NCI-H1092 (cell line): ENCODE measurements at regions not wholly inside any gene's neighbourhood (a gene's known extent, or its start where the extent isn't known, plus 50 kb on each side); places are given as distances from the start of the nearest gene placed in this dataset.
"Not testable (repeated sequence)": the region's sequence is repeated elsewhere in the genome, so short reads cannot be mapped to it uniquely, and the experiment has no call there.

Experiments used
- DNase-seq: peaks from one replicate; lab custom pipeline; 2025; lab: John Stamatoyannopoulos, UW

GRCh38 chr11:97871816-97872215, 1148.9 kb upstream of the CNTN5 start:
- no peak for DNase-seq

GRCh38 chr11:97880209-97880608, 1140.5 kb upstream of the CNTN5 start:
- no peak for DNase-seq

- DNase-seq, result no peak
Observed at GRCh38 chr11:97883086-97883485, 1137.7 kb upstream of the CNTN5 start.

DNA sequence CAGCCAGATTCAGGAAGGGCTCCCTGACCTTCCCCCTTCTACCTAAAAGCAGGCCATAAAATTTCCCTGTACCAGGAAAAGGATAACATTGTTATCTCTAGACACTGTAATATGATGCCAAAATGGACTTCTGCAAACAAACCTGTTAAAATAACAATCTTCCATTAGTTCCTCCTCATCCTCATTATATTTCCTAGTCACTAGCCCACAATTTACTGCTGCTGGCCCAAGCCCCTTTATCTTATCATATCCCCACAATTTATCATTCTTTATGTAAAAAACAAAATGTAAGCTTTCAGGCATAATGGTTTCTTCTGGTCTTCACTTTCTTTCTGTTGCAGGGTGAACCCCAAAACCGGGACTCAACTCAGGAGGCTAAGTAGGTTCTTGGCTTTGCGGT, 1132.1 kb upstream of the CNTN5 start:
- DNase-seq, result no peak

GRCh38 chr11:97890466-97890865, 1130.3 kb upstream of the CNTN5 start:
- no peak for DNase-seq

DNA sequence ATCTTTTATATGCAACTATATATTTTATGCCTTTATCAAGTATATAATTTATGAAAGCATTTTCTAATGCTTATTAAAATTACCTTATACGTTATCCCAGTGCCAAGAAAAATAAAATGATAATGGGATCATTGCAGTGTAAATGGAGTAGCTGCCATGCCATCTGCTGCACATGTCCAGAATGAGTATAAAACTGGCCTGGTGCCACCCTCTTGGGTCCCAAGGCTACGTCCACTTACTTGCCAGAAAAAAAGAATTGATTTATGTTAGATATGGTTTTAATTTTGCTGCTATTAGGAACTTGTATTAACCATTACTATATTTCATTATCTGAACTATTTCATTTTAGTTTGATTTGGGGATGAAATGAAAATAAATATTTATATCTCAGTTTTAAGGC, 1127.1 kb upstream of the CNTN5 start:
- DNase-seq, result peak; percentile 90

- no peak for DNase-seq
Observed at GRCh38 chr11:97894978-97895377, 1125.8 kb upstream of the CNTN5 start.

DNA sequence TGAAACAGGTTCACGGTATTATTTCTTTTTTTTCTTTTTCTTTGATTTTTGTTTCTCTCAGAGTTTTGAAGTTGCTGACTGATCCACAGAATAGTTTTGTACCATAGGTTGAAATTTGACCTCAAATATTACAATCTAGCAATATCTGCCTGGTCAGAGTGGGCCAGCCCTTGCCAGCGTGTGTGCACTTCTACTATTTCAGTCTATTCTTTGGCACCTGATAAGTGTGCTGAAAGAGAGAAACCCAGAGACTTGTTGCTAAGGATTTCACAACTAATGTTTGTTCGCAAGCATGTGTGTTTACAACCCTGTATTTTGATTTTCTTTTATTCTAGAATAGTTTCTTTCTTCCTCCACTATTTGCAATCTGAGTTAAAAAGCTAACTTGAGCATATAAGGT, 1125.2 kb upstream of the CNTN5 start:
- DNase-seq, result peak; percentile 34

DNA sequence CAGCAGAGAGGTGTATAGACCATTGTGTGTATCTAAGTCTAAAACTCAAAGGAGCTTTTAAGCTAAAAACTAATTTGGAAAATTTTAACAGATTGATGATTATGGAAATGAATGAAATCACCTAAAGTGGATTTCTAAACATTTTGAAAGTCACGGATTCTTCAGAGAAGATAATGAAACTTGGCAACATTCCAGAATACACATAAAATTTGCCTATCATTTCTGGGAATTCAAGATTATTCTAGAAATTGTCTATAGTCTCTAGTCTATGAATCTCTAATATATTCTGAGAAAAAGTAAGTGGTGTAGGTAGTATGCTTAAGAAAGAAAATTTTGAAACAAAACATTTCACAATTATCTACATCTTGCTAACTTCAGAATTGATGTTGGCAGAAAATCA, 1117.9 kb upstream of the CNTN5 start:
- DNase-seq, result no peak

DNA sequence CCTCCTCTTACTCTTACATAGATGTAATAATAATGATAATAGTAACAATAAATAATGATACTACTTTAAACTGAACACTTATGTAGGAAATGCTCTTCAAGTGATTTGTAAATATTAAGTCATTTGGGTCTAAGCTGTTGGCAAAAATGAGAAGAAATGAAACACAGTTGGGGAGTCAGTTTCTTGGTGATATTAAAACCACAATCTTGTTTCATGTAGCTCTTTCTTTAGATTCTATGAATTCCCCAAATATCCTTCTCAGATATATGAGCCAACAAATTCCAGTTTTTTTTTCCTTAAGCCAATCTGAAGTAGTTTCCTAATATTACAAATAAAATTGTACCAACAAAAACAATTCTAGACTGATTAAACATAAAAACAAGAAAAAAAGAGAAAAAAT, 1115.6 kb upstream of the CNTN5 start:
- no peak for DNase-seq

DNA sequence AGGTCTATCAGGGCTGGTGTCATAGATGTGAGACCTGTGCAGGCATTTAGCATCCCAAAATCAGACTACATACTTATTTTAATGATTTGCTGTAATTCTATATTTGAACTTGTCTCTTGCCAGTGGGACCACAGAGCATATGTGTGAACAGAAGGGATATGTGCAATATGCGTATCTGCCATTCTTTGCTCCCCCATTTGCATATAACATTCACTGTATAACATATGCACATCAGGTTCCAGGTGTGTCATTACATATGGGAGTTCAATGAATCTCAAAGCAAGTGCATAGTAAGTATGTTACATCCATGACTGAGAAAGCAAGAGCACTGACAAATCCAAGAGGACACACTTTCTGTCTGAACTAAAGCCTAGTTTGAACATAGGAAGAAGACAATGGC, 1115.1 kb upstream of the CNTN5 start:
- DNase-seq, result no peak

DNA sequence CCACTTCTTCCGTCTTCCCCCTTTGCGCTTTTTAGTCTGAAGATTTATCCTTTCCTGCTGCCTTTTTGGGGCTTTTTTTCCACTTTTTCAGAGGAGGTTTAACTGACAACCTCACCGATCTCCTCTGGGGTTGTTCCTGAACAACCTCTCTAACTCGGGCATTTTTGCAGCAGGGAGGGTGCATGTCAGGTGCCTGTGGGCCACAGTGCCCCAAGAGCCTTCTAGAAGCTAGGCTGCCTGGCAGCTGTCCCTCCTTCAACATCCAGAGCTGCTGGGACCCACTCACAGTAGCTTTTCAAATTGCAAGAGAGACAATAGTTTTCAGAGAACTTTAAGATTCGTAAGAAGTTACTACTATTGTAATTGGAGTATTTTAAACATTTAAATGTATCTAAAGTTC, 1112.4 kb upstream of the CNTN5 start:
- DNase-seq, result no peak

DNA sequence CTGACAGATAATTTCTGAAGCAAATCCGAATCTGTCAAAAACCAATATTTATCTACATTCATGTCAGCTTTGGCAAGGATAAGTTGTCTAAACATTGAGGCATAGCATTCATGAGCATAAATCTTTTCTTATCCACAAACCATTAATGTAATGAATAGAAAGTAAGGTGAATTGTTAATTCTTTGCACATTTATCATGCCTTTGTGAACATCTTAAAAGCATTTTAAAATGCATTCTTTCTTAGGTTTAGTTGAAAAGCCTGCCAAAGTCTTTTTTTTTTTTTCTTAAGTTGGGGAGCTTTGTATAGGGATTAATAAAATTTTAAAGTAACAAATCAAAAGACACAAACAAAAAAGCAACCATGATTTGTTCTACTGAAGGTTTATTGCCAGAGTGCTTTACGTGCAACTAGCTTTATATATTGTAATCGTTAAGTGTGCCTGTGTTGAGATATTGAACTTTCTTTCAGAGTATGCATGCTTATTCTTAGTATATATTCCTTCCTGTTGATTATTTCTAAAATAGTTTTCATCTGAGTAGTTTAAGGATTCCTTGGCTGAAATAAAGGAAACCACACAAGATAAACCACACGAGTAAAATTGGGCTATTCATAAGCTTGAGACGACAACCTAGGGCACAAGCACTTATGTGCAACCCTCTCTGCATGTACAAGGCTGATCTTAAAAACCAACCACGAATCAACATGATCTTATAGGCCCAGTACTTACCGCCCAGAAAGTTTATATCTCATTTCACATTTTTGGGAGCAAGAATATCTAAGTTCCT, 1110.9 kb upstream of the CNTN5 start:
- DNase-seq, result no peak

GRCh38 chr11:97912629-97913028, 1108.1 kb upstream of the CNTN5 start:
- no peak for DNase-seq

DNA sequence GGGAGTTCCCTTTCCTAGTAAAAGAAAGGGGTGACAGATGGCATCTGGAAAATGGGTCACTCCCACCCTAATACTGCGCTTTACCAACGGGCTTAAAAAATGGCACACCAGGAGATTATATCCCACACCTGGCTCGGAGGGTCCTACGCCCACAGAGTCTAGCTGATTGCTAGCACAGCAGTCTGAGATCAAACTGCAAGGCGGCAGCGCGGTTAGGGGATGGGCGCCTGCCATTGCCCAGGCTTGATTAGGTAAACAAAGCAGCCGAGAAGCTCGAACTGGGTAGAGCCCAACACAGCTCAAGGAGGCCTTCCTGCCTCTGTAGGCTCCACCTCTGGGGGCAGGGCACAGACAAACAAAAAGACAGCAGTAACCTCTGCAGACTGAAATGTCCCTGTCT, 1097.8 kb upstream of the CNTN5 start:
- DNase-seq, result not testable (repeated sequence)

DNA sequence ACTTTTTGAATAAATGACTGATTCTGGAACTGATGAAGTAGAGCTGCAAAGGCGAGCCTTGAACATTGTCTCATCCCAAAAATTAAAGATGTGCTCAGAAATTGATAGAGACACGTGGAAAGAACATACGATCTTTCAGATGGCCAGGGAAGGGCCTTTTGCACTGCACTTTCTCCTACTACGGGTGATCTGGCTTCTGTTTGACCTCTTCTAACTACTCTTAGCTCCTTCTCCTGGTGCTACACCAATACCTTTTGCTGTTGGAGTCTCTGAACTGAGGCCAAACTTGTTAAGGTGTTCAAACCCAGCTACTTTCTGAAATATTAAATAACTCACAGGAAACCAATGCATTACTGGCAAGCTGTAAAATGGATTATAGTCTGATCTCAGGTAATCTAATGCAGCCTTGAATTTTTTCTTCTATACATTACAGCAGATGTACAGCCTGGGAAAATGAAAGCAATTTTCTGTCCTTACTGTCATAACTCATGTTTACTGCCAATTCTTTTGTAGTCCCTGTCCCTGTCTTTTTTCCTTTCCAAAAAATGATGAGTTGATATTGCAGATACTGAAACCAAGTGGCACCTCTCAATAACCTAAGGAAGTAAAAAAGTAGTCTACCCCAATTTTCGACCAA, 1086.1 kb upstream of the CNTN5 start:
- no peak for DNase-seq

GRCh38 chr11:97937501-97937900, 1083.2 kb upstream of the CNTN5 start:
- no peak for DNase-seq

GRCh38 chr11:97938789-97939188, 1082.0 kb upstream of the CNTN5 start:
- DNase-seq, result no peak

GRCh38 chr11:97943493-97943892, 1077.3 kb upstream of the CNTN5 start:
- no peak for DNase-seq

DNA sequence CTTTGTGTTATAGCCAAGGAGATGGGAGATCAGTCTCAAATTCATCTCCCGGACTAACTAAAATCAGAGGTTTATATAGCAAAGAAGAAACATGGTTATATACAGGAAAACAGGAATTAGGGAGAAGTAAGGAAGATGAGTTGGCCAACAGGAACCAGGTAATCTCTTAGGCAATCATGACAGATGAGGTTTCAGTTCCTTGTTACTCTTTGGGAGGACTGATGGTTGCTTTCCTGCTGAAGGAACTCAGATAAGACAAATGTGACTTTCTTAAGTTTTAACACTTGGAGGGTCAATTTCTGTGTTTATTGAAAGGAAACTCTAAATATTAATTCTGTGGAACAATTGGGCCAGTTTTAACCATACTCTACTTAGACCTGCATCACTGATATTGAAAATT, 1072.0 kb upstream of the CNTN5 start:
- no peak for DNase-seq

DNA sequence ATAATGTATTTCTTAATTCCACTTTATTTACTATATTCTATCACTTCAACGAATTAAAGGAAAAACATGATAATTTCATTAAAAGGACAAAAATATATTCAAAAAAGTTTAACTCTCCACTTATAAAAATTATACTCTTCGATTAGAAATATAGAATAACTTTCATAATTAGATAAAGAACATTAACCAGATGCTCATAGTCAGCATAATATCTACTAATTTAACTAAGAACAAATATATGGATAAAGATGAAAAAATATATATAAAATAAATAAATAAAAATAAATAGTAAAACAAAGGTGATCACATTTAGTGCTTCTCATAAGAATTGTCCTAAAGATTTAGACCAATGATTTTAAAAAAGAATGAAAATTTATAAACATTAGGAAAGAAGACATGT, 1065.2 kb upstream of the CNTN5 start:
- DNase-seq, result no peak

DNA sequence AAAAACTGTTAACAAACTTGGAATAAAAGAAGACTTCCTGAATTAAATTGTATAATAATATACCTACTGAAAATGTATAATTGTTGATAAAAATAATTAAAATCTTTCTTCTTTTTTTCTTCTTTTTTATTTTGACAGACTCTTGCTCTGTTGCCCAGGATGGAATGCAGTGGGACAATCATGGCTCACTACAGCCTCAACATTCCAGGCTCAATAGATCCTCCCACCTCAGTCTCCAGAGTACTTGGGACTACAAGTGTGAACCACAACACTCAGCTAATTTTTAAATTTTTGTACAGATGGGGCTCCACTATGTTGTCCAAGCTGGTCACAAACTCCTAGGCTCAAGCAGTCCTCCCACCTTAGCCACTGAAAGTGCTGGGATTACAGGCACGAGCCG, 1063.8 kb upstream of the CNTN5 start:
- DNase-seq, result no peak

DNA sequence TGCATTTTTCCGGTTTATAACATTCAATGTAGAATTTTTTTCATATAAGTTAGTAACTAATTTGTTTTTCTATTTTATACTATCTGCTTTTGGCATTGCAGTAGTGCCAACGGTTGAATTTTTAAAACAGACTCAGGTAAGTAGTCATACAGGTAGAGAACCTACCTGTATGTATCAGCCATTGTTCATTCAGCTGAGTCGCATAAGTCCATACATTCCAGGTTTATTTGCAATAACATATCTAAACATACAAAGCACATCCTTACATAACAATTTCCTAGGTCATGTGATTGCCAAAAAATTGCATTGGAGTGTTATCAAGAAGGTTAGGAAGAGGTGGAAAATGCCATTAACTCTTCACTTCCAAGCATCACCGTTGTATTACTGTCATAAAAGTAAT, 1059.3 kb upstream of the CNTN5 start:
- no peak for DNase-seq

- DNase-seq, result no peak
Observed at GRCh38 chr11:97962758-97963157, 1058.0 kb upstream of the CNTN5 start.
